ENCODE measurements at regions not wholly inside any gene's neighbourhood (a gene's known extent, or its start where the extent isn't known, plus 50 kb on each side); places are given as distances from the start of the nearest gene placed in this dataset.

DNA sequence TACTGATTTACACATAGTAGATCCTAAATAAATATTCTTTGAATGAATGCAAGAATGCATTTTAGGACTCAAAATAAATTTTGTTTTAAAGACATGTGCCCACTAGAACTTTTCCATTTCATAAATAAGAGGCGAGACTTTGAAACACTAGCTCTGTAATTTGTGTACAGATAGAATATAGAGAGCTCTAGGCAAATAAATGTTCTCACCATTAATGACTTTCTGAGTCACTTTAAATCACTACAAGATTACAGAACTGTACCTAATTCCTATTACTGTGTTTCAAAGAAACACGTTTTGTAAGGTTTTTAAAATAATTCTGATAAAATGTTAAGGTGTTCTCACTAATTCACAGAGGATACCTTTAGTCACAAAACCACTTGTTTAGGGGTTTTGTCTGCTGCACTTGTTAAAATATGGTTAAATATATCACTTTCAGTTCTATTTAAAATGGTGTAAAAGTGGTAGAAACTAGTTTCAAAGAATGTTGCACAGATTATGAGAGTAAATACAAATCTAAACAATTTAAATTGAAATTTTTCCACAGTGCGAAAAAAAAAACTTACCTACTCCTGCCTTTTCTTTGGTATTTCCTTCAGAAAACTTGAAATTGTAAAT lies 158.7 kb upstream of the ZC3H15 start:
- DNase-seq (ENCODE audit: low spot score in 2 of 2), result no peak
- H3K4me1 ChIP-seq, result no peaks in the 10 kb centered on the region
- H3K27ac ChIP-seq, result no peak overlapping the region
- WGBS, 2 donors, result 89 to 93% methylated on average over 3 of the region's 3 CpGs
- peaks cover 0 to 3% (median 0%) of the 10 kb centered on the region in 3 donors for H3K36me3 ChIP-seq
- no peaks in the 10 kb centered on the region for H3K27me3 ChIP-seq
- H3K9me3 ChIP-seq, result peaks cover 0 to 45% (median 14%) of the 10 kb centered on the region in 4 donors
- TF ChIP-seq, protein P1, sequence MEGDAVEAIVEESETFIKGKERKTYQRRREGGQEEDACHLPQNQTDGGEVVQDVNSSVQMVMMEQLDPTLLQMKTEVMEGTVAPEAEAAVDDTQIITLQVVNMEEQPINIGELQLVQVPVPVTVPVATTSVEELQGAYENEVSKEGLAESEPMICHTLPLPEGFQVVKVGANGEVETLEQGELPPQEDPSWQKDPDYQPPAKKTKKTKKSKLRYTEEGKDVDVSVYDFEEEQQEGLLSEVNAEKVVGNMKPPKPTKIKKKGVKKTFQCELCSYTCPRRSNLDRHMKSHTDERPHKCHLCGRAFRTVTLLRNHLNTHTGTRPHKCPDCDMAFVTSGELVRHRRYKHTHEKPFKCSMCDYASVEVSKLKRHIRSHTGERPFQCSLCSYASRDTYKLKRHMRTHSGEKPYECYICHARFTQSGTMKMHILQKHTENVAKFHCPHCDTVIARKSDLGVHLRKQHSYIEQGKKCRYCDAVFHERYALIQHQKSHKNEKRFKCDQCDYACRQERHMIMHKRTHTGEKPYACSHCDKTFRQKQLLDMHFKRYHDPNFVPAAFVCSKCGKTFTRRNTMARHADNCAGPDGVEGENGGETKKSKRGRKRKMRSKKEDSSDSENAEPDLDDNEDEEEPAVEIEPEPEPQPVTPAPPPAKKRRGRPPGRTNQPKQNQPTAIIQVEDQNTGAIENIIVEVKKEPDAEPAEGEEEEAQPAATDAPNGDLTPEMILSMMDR (IDR thresholded peaks at IDR 0.05), result no peak
- TF ChIP-seq POLR2A (IDR thresholded peaks at IDR 0.05) (no peak), EP300 (IDR thresholded peaks at IDR 0.05) (no peak)
- H3K4me3 ChIP-seq, result no peak overlapping the region

DNA sequence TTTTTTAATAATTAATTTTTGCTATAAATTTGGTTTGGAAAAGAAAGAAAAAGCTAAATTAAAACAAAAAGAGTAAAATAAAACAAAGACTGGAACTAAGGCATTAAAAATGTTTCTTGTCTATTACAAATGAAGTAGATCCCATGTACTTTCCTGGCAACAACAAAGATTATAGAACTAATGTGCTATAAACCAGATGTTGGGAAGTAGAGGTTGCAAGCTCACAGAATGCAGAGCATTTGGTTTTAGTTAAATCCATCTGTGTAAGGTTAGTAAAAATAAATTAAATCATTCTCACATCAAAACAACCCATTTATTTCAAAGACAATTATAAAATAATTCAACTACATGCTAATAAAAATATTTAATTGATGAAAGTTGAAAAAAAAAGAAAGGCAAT lies 157.2 kb upstream of the ZC3H15 start:
- Histone ChIP-seq H3K27ac (no peak overlapping the region), H3K4me3 (no peak overlapping the region), H3K27me3 (no peaks in the 10 kb centered on the region), H3K4me1 (no peaks in the 10 kb centered on the region), H3K36me3 (peaks cover 0 to 3% (median 0%) of the 10 kb centered on the region in 3 donors), H3K9me3 (peaks cover 0 to 32% (median 10%) of the 10 kb centered on the region in 4 donors)
- DNase-seq (ENCODE audit: low spot score in 2 of 2), result no peak
- no peak for TF ChIP-seq POLR2A (IDR thresholded peaks at IDR 0.05)
- TF ChIP-seq, protein P1 (IDR thresholded peaks at IDR 0.05), result no peak
- no peak for TF ChIP-seq EP300 (IDR thresholded peaks at IDR 0.05)

DNA sequence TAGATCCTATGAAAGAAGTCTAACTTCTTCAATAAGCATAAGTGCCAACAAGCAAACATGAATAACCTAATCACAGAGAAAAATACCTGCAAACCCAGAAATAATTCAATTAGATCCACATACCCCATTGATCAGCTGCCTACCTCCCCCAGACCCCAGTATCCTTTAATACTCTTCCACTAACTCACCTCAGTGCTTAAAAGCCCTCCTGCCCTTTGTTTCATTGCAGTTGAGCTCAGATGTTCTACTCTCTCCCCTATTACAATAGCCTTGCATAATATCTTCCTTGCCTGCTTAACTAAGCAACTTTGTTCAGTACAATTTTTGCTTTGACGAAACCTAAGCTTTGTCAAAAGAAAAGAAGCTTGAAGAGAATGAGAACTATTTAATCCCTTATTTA lies 156.0 kb upstream of the ZC3H15 start:
- peaks cover 0 to 3% (median 0%) of the 10 kb centered on the region in 3 donors for H3K36me3 ChIP-seq
- H3K4me1 ChIP-seq, result no peaks in the 10 kb centered on the region
- DNase-seq (ENCODE audit: low spot score in 2 of 2), result no peak
- H3K27me3 ChIP-seq, result no peaks in the 10 kb centered on the region
- TF ChIP-seq POLR2A (IDR thresholded peaks at IDR 0.05) (no peak), EP300 (IDR thresholded peaks at IDR 0.05) (no peak)
- TF ChIP-seq, protein P1 (IDR thresholded peaks at IDR 0.05), result no peak
- no peak overlapping the region for H3K4me3 ChIP-seq
- H3K9me3 ChIP-seq, result peaks cover 0 to 22% (median 7%) of the 10 kb centered on the region in 4 donors
- 93 to 100% methylated on average over 1 of the region's 1 CpG for WGBS, 2 donors
- H3K27ac ChIP-seq, result no peak overlapping the region

DNA sequence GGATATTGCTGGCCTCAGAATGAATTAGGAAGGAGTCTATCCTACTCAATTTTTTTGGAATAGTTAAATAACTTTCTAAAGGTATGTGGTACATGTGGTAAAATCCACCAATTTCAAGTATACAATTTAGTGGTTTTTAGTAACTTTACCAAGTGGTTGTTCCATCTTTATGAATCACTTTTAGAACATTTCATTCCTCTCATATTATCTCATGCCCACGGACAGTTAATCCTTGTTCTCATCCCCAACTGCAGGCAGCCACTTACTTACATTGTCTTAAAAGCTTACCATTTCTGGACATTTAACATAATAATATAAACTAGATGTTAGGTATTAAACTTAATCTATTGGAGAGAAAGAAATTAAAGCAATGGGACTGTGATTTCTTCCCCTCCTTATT lies 146.3 kb upstream of the ZC3H15 start:
- H3K36me3 ChIP-seq, result no peaks in the 10 kb centered on the region
- 73 to 86% methylated on average over 1 of the region's 1 CpG for WGBS, 2 donors
- DNase-seq (ENCODE audit: low spot score in 2 of 2), result no peak
- no peaks in the 10 kb centered on the region for H3K27me3 ChIP-seq
- no peaks in the 10 kb centered on the region for H3K4me1 ChIP-seq
- H3K4me3 ChIP-seq, result no peak overlapping the region
- peaks cover 0 to 7% (median 0%) of the 10 kb centered on the region in 4 donors for H3K9me3 ChIP-seq
- no peak overlapping the region for H3K27ac ChIP-seq
- TF ChIP-seq POLR2A (IDR thresholded peaks at IDR 0.05), result no peak
- TF ChIP-seq, protein P1 (IDR thresholded peaks at IDR 0.05), result no peak
- TF ChIP-seq EP300 (IDR thresholded peaks at IDR 0.05), result no peak

DNA sequence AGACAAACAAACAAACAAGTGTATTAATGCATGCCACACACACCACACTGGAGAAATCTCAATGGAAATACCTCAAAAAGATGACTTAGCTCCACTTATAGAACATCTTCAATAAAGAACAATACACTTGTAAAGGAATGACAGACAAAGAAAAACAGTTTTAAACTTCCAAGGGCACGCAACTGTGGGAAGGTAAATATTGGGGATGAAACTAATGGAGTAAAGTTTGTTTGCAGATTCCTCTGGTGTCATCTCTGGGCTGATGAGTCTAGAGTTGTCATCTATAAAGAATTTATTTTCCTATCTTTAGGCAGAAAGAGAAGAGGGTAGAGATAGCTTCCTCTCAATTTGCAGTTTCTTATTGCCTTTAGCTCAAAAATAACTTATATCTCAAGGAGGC lies 144.0 kb upstream of the ZC3H15 start:
- TF ChIP-seq POLR2A (IDR thresholded peaks at IDR 0.05) (no peak), EP300 (IDR thresholded peaks at IDR 0.05) (no peak)
- TF ChIP-seq, protein P1 (IDR thresholded peaks at IDR 0.05), result no peak
- Histone ChIP-seq H3K9me3 (peaks cover 0 to 7% (median 0%) of the 10 kb centered on the region in 4 donors), H3K27me3 (no peaks in the 10 kb centered on the region), H3K36me3 (no peaks in the 10 kb centered on the region), H3K4me1 (peaks cover 0 to 2% (median 0%) of the 10 kb centered on the region in 4 donors), H3K27ac (no peak overlapping the region), H3K4me3 (no peak overlapping the region)
- 93 to 100% methylated on average over 1 of the region's 1 CpG for WGBS, 2 donors
- DNase-seq (ENCODE audit: low spot score in 2 of 2), result no peak
